ENCODE measurements at regions not wholly inside any gene's neighbourhood (a gene's known extent, or its start where the extent isn't known, plus 50 kb on each side); places are given as distances from the start of the nearest gene placed in this dataset.

- Mint-ChIP-seq H3K27me3 (no peaks in the 10 kb centered on the region), H3K4me1 (no peaks in the 10 kb centered on the region), H3K4me3 (no peak overlapping the region), H3K9me3 (ENCODE audit: insufficient read depth) (peaks cover 10% of the 10 kb centered on the region), H3K27ac (no peak overlapping the region)
- ATAC-seq (ENCODE audit: low read depth) (no peak), DNase-seq (no peak)
- H3K9ac ChIP-seq (ENCODE audit: low read length) = no peak overlapping the region
- POLR2A ChIA-PET = no interaction called here
- H3K4me1 ChIP-seq (ENCODE audit: control insufficient read depth in 2 of 2, insufficient read depth in 2 of 2, low read length in 2 of 2) = no peaks in the 10 kb centered on the region
- TF ChIP-seq EZH2 (IDR thresholded peaks at IDR 0.05; ENCODE audit: borderline replicate concordance, insufficient read depth, low read depth, low read length, poor library complexity, severe bottlenecking) = no peak
- TF ChIP-seq CTCF (IDR thresholded peaks at IDR 0.05) = no peak
- H3K4me3 ChIP-seq (ENCODE audit: control extremely low read depth in 1 of 5, extremely low read depth in 1 of 5, insufficient read depth in 1 of 5, low read depth in 2 of 5, low read length in 4 of 5) = no peak overlapping the region
- intact Hi-C loops (cut with micrococcal nuclease) = no loop called here
- H3K36me3 ChIP-seq (replicated peaks in 1 of 2; ENCODE audit: control extremely low read depth in 1 of 2, control insufficient read depth in 1 of 2, extremely low read depth in 1 of 2, insufficient read depth in 2 of 2, low read length in 1 of 2) = no peaks in the 10 kb centered on the region
- H3K27ac ChIP-seq (ENCODE audit: low read length in 2 of 2) = no peak overlapping the region
- H3K9me3 ChIP-seq (ENCODE audit: control extremely low read depth in 1 of 3, control insufficient read depth in 2 of 3, insufficient read depth in 1 of 3, low read length in 2 of 3) = peaks cover 5 to 23% (median 16%) of the 10 kb centered on the region in 3 donors
- no peak overlapping the region for H2AFZ ChIP-seq (ENCODE audit: insufficient read depth, low read depth, low read length, poor library complexity, severe bottlenecking)
- H3K4me2 ChIP-seq (replicated peaks; ENCODE audit: low read depth, low read length, poor library complexity, severe bottlenecking) = no peak overlapping the region
- CTCF ChIA-PET = no interaction called here
- H4K20me1 ChIP-seq (ENCODE audit: control insufficient read depth, insufficient read depth, low read length, poor library complexity, severe bottlenecking) = no peaks in the 10 kb centered on the region
- no peaks in the 10 kb centered on the region for H3K27me3 ChIP-seq (replicated peaks in 1 of 4; ENCODE audit: control extremely low read depth in 1 of 4, control insufficient read depth in 3 of 4, insufficient read depth in 4 of 4, low read length in 3 of 4)
- no peaks in the 10 kb centered on the region for H3K79me2 ChIP-seq (ENCODE audit: control insufficient read depth, insufficient read depth, low read length)
- WGBS (ENCODE audit: insufficient coverage) = 100% methylated on average over 3 of the region's 3 CpGs
Observed at GRCh38 chr13:102983496-102983895, 82.7 kb downstream of the SLC10A2 start.

- H2AFZ ChIP-seq (ENCODE audit: insufficient read depth, low read depth, low read length, poor library complexity, severe bottlenecking) = no peak overlapping the region
- POLR2A ChIA-PET = no interaction called here
- CTCF ChIA-PET = no interaction called here
Observed at GRCh38 chr13:102980331-102980982, 85.8 kb downstream of the SLC10A2 start.

More at GRCh38 chr13:102980331-102980982, 85.8 kb downstream of the SLC10A2 start:
- Histone ChIP-seq H3K4me3 (ENCODE audit: control extremely low read depth in 1 of 5, extremely low read depth in 1 of 5, insufficient read depth in 1 of 5, low read depth in 2 of 5, low read length in 4 of 5) (no peak overlapping the region), H3K36me3 (replicated peaks in 1 of 2; ENCODE audit: control extremely low read depth in 1 of 2, control insufficient read depth in 1 of 2, extremely low read depth in 1 of 2, insufficient read depth in 2 of 2, low read length in 1 of 2) (no peaks in the 10 kb centered on the region), H3K4me2 (replicated peaks; ENCODE audit: low read depth, low read length, poor library complexity, severe bottlenecking) (no peak overlapping the region), H4K20me1 (ENCODE audit: control insufficient read depth, insufficient read depth, low read length, poor library complexity, severe bottlenecking) (no peaks in the 10 kb centered on the region), H3K4me1 (ENCODE audit: control insufficient read depth in 2 of 2, insufficient read depth in 2 of 2, low read length in 2 of 2) (no peaks in the 10 kb centered on the region), H3K9me3 (ENCODE audit: control extremely low read depth in 1 of 3, control insufficient read depth in 2 of 3, insufficient read depth in 1 of 3, low read length in 2 of 3) (peaks cover 0 to 3% (median 0%) of the 10 kb centered on the region in 3 donors), H3K9ac (ENCODE audit: low read length) (no peak overlapping the region), H3K27ac (ENCODE audit: low read length in 2 of 2) (no peak overlapping the region), H3K79me2 (ENCODE audit: control insufficient read depth, insufficient read depth, low read length) (no peaks in the 10 kb centered on the region), H3K27me3 (replicated peaks in 1 of 4; ENCODE audit: control extremely low read depth in 1 of 4, control insufficient read depth in 3 of 4, insufficient read depth in 4 of 4, low read length in 3 of 4) (no peaks in the 10 kb centered on the region)
- no peak for TF ChIP-seq EZH2 (IDR thresholded peaks at IDR 0.05; ENCODE audit: borderline replicate concordance, insufficient read depth, low read depth, low read length, poor library complexity, severe bottlenecking)
- TF ChIP-seq CTCF (IDR thresholded peaks at IDR 0.05) = no peak
- no peak for ATAC-seq (ENCODE audit: low read depth)
- Mint-ChIP-seq H3K27ac (no peak overlapping the region), H3K4me1 (no peaks in the 10 kb centered on the region), H3K9me3 (ENCODE audit: insufficient read depth) (no peaks in the 10 kb centered on the region), H3K4me3 (no peak overlapping the region), H3K27me3 (no peaks in the 10 kb centered on the region)
- DNase-seq = no peak
- intact Hi-C loops (cut with micrococcal nuclease) = no loop called here
- WGBS (ENCODE audit: insufficient coverage) = 96% methylated on average over 3 of the region's 7 CpGs
